NCI-H2196 treated with DMSO at 0.1 percent for 48 hours (cell line): ENCODE measurements at regions not wholly inside any gene's neighbourhood (a gene's known extent, or its start where the extent isn't known, plus 50 kb on each side); places are given as distances from the start of the nearest gene placed in this dataset.

Experiments
- DNase-seq: peaks from one replicate; lab custom pipeline; 2025; ENCODE audit not compliant: unreplicated experiment; lab: John Stamatoyannopoulos, UW

GRCh38 chr2:128549094-128549493, 230.4 kb upstream of the HS6ST1 start:
- DNase-seq: no peak

DNA sequence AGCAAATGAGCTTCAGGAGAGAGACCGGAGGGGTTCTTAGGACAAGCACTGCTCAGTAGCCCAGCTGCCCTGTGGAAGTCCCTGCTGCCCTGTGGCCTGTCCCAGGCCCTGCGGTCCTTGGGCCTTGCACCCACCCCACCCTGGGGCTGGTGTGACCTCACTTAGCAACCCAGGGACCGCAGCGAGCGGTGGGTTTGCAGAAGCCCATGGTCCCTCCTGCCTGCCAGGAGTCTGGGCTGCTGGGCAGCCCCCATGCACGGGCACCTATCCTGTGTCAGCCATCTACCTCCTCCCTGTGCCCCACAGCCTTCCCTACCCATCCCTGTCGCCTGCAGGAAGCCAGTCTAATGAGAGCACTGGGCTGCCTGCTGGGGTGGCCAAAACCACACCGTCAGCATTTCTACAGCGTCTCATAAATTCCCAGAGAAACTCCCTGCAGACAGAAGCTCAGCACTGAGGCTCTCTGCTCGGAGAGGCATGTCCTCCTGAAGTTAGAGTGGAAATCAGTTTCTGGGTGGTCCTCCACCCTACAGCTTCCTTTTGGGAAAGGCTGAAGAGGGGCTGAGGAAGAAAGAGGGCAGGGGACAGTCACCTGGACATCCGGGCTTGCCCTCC, 231.1 kb upstream of the HS6ST1 start:
- no peak for DNase-seq

DNA sequence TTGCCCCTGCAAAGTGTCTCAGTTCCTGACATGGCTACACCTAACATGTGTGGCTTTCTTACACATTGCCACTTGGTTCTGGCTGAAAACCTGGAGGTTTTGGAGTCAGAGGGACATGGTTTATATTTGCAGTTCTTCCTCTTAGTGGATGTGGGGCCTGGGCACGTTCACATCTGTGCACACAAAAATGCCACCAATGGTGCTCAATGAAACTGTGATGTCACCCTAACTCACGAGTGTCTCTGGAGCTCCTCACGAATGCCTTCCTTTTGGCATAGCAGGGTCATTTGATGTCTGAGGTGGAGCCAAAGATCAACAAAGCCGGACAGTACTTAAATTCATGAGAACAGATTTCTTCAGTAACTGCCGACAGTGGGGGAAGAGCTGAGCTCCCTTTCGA, 231.7 kb upstream of the HS6ST1 start:
- no peak for DNase-seq

DNA sequence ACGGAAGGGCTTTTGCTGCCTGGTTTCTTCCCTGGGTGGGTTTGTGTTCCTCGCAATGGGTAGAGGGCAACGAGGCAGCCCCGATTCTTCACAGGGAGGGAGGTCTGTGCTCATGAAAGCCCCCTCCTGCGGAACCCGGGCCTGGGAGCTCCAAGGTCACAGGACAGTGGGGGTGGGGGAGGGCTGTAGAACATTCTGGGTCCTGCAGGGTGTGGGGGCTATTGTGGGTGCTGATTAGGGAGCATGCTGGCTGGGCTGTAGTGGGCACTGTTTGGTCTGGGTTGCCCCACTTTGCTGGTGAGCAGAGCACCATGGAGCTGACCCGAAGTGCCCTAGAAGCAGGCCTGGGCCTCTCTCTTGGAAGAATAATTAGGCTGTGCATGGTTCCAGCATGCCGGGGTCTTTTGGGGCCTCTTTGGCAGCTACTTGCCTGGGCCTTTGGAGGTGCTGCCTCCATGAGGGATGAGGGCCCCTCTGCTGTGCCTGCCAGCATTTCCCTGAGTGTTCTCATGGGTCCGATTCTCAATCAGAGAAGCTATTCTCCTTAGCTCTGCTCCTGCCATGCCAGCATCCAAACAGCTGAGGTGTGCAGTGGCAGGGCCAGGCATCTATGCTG, 232.2 kb upstream of the HS6ST1 start:
- no peak for DNase-seq

DNA sequence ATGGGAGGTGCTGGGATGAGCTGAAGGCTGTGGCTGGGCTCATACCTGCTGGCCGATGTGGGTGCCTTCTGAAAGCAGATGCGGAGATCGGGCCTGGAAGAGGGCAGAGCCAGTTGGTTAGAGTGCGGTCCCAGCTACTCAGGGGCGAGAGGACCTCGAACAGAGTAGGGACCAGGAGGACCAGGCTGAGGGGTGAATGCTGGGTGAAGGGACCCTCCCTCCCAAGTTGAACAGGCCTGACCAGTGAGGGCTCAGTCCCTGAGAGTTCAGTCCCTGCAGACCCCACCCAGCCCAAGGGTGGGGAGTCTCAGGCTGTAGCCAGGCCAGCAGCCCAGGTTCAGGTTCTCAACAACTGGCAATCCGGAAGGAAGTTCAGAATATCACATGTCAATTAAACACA, 232.8 kb upstream of the HS6ST1 start:
- DNase-seq: no peak

DNA sequence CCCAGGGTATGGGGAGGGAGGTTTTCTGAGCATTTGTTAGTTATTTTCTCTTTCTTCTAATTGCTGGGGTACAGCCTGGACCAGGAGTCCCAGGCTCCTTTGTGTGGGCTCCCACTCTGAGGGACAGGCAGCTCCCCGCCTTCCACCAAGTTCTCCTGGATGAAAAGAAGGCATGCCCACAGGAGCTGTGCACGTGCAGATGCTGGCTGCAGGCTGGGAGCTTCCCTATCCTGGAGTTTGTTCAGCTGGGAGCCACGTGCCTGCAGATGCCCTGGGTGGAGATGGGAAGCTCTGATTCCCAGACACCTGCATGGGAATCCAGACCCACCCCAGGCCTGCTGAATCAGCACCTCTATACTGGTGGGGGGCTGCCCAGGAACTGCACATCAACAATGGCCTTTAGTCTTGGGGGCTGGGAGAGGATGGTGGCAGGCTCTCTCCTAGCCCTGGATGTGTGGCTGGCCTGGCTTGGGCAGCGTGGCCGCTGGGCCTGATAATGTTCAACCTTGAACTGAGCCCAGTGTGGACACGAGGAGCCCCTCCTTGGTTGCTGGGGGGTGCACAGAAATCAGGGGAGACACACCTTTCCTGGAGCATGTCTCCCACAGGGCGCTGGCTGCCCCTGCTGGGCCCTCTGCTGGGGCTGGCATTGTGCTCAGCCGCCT, 233.6 kb upstream of the HS6ST1 start:
- no peak for DNase-seq

DNA sequence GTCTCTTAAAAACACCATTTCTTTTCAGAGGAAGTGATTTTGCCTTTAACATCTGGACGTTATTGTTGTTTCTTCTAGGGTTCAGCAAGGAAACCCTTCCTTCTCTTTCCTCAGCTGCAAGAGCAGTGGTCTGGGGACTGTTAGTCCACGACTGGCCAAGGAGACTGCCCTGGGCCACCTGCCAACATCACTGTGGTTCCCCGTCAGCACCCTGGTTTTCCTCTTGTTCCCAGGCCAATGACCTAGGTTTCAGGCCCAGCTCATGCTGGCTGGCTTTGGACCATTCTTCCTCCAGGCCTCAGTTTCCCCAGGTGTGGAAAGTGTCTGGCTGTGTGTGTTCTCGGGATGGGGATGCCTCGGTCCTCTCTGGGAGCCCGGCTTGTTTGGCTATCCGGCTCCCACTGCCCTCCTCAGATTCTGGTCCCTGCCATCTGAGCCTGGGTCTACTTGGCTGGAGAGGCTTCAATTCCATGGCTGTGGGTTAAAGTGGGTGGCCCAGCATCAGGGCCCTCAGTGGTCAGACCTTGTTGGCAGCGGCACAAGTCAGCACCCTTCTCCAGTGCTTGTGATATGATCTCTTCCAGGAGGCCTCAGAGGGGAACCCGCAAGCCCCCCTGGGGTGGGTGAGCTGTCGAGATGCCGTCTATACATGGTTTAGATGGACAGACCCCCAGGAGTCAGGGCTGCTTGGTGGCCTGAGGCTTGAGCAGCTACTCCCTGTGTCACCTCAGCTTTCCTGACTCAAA, 234.3 kb upstream of the HS6ST1 start:
- DNase-seq: no peak

DNA sequence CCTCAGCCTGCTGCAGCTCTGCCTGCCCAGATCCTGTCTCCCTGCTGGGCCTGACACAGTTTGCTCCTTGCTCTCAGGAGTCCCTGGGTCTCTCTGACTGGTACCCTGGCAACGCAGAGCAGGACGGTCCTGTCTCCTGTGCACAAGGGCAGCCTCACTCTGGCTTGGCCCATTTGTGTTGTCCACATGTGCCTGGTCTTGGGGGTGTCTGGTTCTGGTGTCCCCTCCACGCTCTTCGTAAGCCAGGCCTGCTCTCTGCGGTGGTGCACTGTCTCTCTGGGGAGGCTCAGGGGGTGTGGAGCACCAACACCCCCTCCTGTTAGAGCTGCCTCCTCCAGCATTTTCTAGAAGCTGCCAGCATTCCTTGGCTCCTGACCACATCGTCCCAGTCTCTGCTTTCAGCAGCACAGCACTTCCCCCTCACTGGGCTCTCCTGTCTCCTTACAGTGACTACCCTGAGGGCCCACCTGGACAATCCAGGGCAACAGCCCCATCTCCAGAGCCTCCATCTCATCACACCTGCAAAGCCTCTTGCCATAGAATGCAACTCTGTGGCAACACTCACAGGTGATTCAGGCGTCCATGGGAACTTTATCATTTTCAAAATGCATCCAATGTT, 235.6 kb upstream of the HS6ST1 start:
- no peak for DNase-seq

DNA sequence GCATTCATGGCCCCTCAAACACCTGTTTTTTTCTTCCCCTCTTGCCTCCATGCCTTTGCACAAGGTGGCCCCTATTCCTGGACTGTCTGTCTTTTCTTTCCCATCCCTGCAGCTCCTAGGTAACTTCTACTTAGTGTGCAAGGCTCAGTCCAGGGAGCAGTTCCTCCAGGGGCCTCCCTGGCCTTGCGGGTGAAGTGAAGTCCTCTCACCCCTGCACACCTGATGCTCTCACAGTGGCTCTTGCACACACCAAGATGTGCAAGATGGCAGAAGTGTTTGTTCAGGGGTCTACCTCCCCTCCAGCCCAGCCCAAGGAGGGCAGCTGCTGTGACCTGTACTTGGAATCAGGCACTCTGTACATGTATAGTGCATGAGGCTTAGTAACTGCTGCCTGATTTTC, 236.8 kb upstream of the HS6ST1 start:
- no peak for DNase-seq

DNA sequence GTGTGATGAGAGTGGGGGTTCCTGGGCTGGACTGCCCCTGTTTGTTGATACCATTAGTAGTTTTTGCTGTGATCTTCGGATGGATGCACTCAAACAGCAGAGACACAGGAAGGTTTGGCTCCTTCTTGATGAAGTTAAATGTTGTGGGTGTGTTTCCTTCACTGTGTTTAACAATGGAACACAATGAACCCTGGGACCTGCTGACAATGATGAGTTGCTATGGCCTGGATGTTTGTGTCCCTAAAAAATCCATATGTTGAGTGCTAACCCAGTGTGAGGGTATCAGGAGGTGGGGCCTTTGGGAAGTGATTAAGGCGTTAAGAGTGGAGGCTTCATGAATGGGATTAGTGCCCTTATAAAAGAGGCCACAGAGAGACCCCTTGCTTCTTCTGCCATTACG, 237.4 kb upstream of the HS6ST1 start:
- DNase-seq: no peak

DNA sequence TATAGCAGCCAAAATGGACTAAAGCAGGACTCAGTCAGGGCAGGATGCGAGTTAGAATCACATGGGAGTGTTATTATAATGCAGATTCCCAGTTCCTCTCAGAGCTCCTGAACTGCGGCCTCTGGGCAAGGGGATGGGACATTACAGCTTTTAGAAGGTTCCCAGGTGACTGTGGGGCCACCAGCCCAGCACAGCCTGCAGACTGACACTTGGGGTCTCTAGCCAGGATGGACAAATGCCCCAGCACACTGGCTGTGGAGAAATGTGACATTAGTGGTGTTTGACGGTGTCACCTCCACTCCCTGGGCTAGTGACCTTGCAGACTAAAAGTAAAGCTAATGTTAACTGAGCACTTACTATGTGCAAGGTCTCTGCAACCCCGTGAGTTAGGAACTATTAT, 238.0 kb upstream of the HS6ST1 start:
- DNase-seq: no peak

GRCh38 chr2:128557069-128557468, 238.4 kb upstream of the HS6ST1 start:
- DNase-seq: no peak

GRCh38 chr2:128557831-128558241, 239.2 kb upstream of the HS6ST1 start:
- DNase-seq: no peak

- DNase-seq: no peak
Measured at GRCh38 chr2:128558441-128558840, 239.8 kb upstream of the HS6ST1 start.

- DNase-seq: no peak
Measured at GRCh38 chr2:128558895-128559532, 240.3 kb upstream of the HS6ST1 start.

GRCh38 chr2:128559533-128560515, 241.2 kb upstream of the HS6ST1 start:
- DNase-seq: no peak

- DNase-seq: no peak
Measured at GRCh38 chr2:128560718-128561117, 242.1 kb upstream of the HS6ST1 start.

GRCh38 chr2:128562471-128563347, 244.0 kb upstream of the HS6ST1 start:
- no peak for DNase-seq

DNA sequence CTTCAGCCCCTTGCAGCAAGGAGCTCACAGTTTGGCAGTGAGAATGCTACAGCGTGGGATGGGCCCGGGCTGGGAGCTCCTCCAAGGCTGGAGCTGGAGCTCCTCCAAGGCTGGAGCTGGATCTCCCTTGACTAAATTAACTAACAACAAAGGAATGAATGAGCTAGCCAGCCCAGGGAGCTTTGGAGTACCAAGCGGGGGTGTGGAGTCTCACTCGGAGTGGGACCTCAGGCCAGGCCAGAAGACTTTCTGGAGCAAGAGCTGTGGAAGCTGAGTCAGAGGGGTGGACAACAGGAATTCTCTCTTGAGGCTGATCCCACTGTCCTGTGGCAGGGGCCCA, 244.7 kb upstream of the HS6ST1 start:
- DNase-seq: no peak
